ENCODE measurements at regions not wholly inside any gene's neighbourhood (a gene's known extent, or its start where the extent isn't known, plus 50 kb on each side); places are given as distances from the start of the nearest gene placed in this dataset.
A peak's percentile ranks its signal among the peaks of the same experiment; 100 is the strongest.

- H4K91ac ChIP-seq (replicated peaks; ENCODE audit: insufficient read length, low read length), result no peak overlapping the region
- H2BK5ac ChIP-seq (ENCODE audit: low read depth, low read length), result no peak overlapping the region
- peak overlapping the region; percentile 94; the same call in 1 of the 2 replicates for H2AFZ ChIP-seq (ENCODE audit: low read length)
- no peak overlapping the region for H3K4me2 ChIP-seq (ENCODE audit: insufficient read depth in 1 of 2, low read depth in 2 of 2, low read length in 2 of 2)
- H3K79me1 ChIP-seq (ENCODE audit: low read depth, low read length), result no peaks in the 10 kb centered on the region
- no peaks in the 10 kb centered on the region for H3K79me2 ChIP-seq (ENCODE audit: control insufficient read depth in 1 of 2, insufficient read depth in 2 of 2, low read length in 2 of 2)
- POLR2A ChIA-PET (ENCODE audit: partially characterized antibody), result interaction anchor here (0.5 kb wide), 1 partner anchor 197 kb away, joined by 3 read pairs; no protein-coding TSS in a partner anchor
- no peak overlapping the region for H2BK20ac ChIP-seq (ENCODE audit: low read length)
- no peak overlapping the region for H3K14ac ChIP-seq (ENCODE audit: insufficient read length)
- H3K56ac ChIP-seq (replicated peaks; ENCODE audit: insufficient read length, low read depth, low read length), result no peak overlapping the region
- H3K27ac ChIP-seq (ENCODE audit: low read depth, low read length), result no peak overlapping the region
- H4K20me1 ChIP-seq (replicated peaks in 1 of 2; ENCODE audit: control insufficient read depth in 1 of 2, insufficient read depth in 2 of 2, low read length in 2 of 2), result no peaks in the 10 kb centered on the region
- H3K4me1 ChIP-seq (replicated peaks in 1 of 4; ENCODE audit: control insufficient read depth in 3 of 4, insufficient read depth in 4 of 4, low read length in 3 of 4), result no peaks in the 10 kb centered on the region
- CTCF ChIA-PET (ENCODE audit: partially characterized antibody), result interaction anchor here (0.6 to 1.6 kb wide), 4 partner anchors 14 to 252 kb away, joined by 3 to 4 read pairs (median 4); no protein-coding TSS in a partner anchor
- H3K9ac ChIP-seq (replicated peaks in 1 of 4; ENCODE audit: extremely low read depth in 1 of 4, low read depth in 3 of 4, low read length in 3 of 4), result no peak overlapping the region
- no peak overlapping the region for H4K8ac ChIP-seq (ENCODE audit: extremely low read depth, insufficient read depth, low read length)
- H2AK5ac ChIP-seq (ENCODE audit: low read depth, low read length), result no peak overlapping the region
- DNase-seq (ENCODE audit: low read depth in 1 of 2, low spot score in 2 of 2), result no peak
- H3K27me3 ChIP-seq (replicated peaks in 1 of 4; ENCODE audit: control insufficient read depth in 3 of 4, extremely low read depth in 1 of 4, insufficient read depth in 3 of 4, low read length in 3 of 4), result no peaks in the 10 kb centered on the region
- H3K4me3 ChIP-seq (ENCODE audit: extremely low read depth in 1 of 4, insufficient read depth in 2 of 4, low read depth in 3 of 4, low read length in 4 of 4), result no peak overlapping the region
- H3K36me3 ChIP-seq (ENCODE audit: control insufficient read depth in 2 of 4, insufficient read depth in 4 of 4, low read length in 3 of 4), result no peaks in the 10 kb centered on the region
- H2BK15ac ChIP-seq (ENCODE audit: low read length), result no peak overlapping the region
- TF ChIP-seq EGR1 (IDR thresholded peaks at IDR 0.05; ENCODE audit: borderline replicate concordance, low read depth, low read length), result no peak
- no peak overlapping the region for H2BK120ac ChIP-seq (replicated peaks; ENCODE audit: low read depth, low read length)
- no peak overlapping the region for H3K23ac ChIP-seq (ENCODE audit: insufficient read length)
- H3K9me3 ChIP-seq (ENCODE audit: insufficient read depth in 2 of 2, low read depth in 1 of 2, low read length in 1 of 2), result no peaks in the 10 kb centered on the region
- no peaks in the 10 kb centered on the region for H3K23me2 ChIP-seq (ENCODE audit: low read depth, low read length)
- FAIRE-seq, result no peak
- no peak overlapping the region for H2BK12ac ChIP-seq (ENCODE audit: low read depth, low read length)
- H3K18ac ChIP-seq (ENCODE audit: extremely low read depth, low read length), result no peak overlapping the region
- H4K5ac ChIP-seq (ENCODE audit: insufficient read length, low read depth, low read length), result no peak overlapping the region
- 93% methylated on average over 1 of the region's 2 CpGs; no CpG with 5 or more reads in 1 of the 2 experiments for WGBS, 2 experiments (ENCODE audit: extremely low coverage in 1 of 2, insufficient coverage in 1 of 2, insufficient read length in 1 of 2, insufficient replicate concordance in 2 of 2, low coverage in 1 of 2, low lambda C conversion rate in 2 of 2, missing lambda C conversion rate in 1 of 2)
- H3K4ac ChIP-seq (replicated peaks; ENCODE audit: insufficient read length, low read depth, low read length), result no peak overlapping the region
Observed at GRCh38 chr17:13699261-13699660, 97.5 kb upstream of the HS3ST3A1 start.

All from H1 (cell line).